ENCODE measurements at regions not wholly inside any gene's neighbourhood (a gene's known extent, or its start where the extent isn't known, plus 50 kb on each side); places are given as distances from the start of the nearest gene placed in this dataset.

DNA sequence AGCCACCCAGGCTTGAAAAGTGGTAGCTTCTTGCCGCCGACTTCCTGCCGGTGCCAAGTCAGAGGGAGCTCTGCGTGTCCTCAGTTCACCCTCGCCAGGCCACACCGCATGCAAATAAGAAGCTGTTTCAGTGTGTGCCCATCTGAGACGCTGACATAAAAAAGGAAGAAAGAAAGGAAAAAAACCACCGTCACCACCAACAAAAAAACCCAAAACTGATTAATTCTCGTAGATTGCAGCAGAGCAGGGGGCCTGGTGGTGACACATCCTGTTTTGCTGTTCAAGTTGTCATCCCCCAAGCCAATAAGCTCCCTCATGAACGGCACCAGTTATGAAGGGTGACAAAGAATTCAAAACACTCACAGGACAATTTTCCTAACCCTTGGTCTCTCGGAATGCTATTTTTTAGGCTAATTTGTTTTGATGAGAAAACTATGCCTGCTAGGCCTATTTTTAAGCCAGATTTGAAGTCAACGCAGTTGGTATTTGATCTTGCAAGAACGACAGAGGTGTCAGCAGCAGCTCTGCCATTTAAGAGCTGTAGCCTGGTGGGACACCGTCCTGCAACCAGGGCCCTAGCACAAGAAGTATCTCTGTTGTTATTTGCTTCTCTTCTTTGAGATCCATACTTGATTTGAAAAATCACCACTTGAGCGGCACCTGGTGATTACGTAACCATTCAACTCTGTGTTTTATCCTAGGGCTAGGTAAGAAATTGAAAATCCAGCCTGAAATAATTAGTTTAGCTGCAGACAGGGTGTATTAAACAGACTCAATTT is 145.6 kb downstream of the PFKFB3 start:
- TF ChIP-seq, protein P1, sequence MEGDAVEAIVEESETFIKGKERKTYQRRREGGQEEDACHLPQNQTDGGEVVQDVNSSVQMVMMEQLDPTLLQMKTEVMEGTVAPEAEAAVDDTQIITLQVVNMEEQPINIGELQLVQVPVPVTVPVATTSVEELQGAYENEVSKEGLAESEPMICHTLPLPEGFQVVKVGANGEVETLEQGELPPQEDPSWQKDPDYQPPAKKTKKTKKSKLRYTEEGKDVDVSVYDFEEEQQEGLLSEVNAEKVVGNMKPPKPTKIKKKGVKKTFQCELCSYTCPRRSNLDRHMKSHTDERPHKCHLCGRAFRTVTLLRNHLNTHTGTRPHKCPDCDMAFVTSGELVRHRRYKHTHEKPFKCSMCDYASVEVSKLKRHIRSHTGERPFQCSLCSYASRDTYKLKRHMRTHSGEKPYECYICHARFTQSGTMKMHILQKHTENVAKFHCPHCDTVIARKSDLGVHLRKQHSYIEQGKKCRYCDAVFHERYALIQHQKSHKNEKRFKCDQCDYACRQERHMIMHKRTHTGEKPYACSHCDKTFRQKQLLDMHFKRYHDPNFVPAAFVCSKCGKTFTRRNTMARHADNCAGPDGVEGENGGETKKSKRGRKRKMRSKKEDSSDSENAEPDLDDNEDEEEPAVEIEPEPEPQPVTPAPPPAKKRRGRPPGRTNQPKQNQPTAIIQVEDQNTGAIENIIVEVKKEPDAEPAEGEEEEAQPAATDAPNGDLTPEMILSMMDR (conservative IDR thresholded peaks at IDR 0.05; ENCODE audit: low read depth, low read length) = no peak
- TF ChIP-seq EZH2 (IDR thresholded peaks at IDR 0.05; ENCODE audit: borderline replicate concordance, low read depth, low read length, poor library complexity, severe bottlenecking) = no peak
